Upper lobe of left lung (tissue), 6 donors: ENCODE measurements at regions not wholly inside any gene's neighbourhood (a gene's known extent, or its start where the extent isn't known, plus 50 kb on each side); places are given as distances from the start of the nearest gene placed in this dataset.
A peak's percentile ranks its signal among the peaks of the same experiment; 100 is the strongest.

Source experiments
- ATAC-seq, 2 donors: fragments of 200-7000 bp; cut with Tn5 transposase; one replicate each; pipeline ENCODE4 v1.9.1; 2022; ENCODE audit warnings: mild to moderate bottlenecking in 2 of 2, moderate library complexity in 2 of 2; ENCODE audit not compliant: low FRiP score in 2 of 2
- DNase-seq, 2 donors: peaks; one replicate each; pipeline ENCODE4 v3.0.0-alpha.2; 2019 to 2020
- H3K27ac ChIP-seq, 4 donors: fragments of 200-600 bp; sonication (generic); one replicate each; pipeline ENCODE4 v1.5.1; 2016 to 2019
- H3K27me3 ChIP-seq, 4 donors: fragments of 200-600 bp; sonication (generic); one replicate each; pipeline ENCODE4 v1.5.1; 2017 to 2019
- H3K36me3 ChIP-seq, 4 donors: fragments of 200-600 bp; sonication (generic); one replicate each; pipeline ENCODE4 v1.5.1; 2016 to 2019
- H3K4me1 ChIP-seq, 4 donors: fragments of 200-600 bp; sonication (generic); one replicate each; pipeline ENCODE4 v1.5.1; 2018 to 2019
- H3K4me3 ChIP-seq, 4 donors: fragments of 200-600 bp; sonication (generic); one replicate each; pipeline ENCODE4 v1.5.1; 2017 to 2019; ENCODE audit warnings: mild to moderate bottlenecking in 2 of 4, moderate library complexity in 1 of 4
- H3K9me3 ChIP-seq, 4 donors: fragments of 200-600 bp; sonication (generic); one replicate each; pipeline ENCODE4 v1.5.1; 2018 to 2019
- CTCF ChIP-seq, 6 experiments: fragments of 450-650 bp in 4 of 6; fragments of 200-600 bp in 2 of 6; sonication (generic) in 2 of 6; IDR thresholded peaks; one replicate each; pipeline ENCODE4 v1.5.1; 2016 to 2019; ENCODE audit warnings: antibody characterized with exemption in 6 of 6
- EP300 ChIP-seq, 4 donors: sonication (generic); formaldehyde crosslinking; IDR thresholded peaks; one replicate each; pipeline ENCODE4 v1.5.1; 2017; ENCODE audit warnings: antibody characterized with exemption in 4 of 4, control low read depth in 2 of 4
- POLR2A ChIP-seq, 4 donors: fragments of 450-650 bp; IDR thresholded peaks; one replicate each; pipeline ENCODE4 v1.5.1; 2016 to 2017; ENCODE audit warnings: antibody characterized with exemption in 4 of 4, mild to moderate bottlenecking in 2 of 4
- POLR2AphosphoS5 ChIP-seq, 2 donors: sonication (generic); formaldehyde crosslinking; IDR thresholded peaks; one replicate each; pipeline ENCODE4 v1.5.1; 2017; ENCODE audit warnings: antibody characterized with exemption in 2 of 2
- WGBS, 2 donors: methylation state at CpG; one replicate each; pipeline ENCODE4 v1.1.5; 2017 to 2018; 5-methylcytosine and 5-hydroxymethylcytosine counted together
- donor health status: DM: no; HTN: no; CAD: no; lungs with moderate emphysema.
- donor health status: DM: no; HTN: yes; CAD: no; lungs with severe emphysema.

GRCh38 chr10:3685384-3685783, 99.6 kb downstream of the KLF6 start:
- Histone ChIP-seq H3K4me3 (no peak overlapping the region), H3K36me3 (no peaks in the 10 kb centered on the region), H3K27ac (no peak overlapping the region), H3K9me3 (no peaks in the 10 kb centered on the region), H3K27me3 (no peaks in the 10 kb centered on the region), H3K4me1 (no peaks in the 10 kb centered on the region)
- ATAC-seq (no peak), DNase-seq (no peak)
- 70 to 74% methylated on average over 3 of the region's 3 CpGs for WGBS, 2 donors
- TF ChIP-seq CTCF (IDR thresholded peaks at IDR 0.05) (no peak), POLR2AphosphoS5 (IDR thresholded peaks at IDR 0.05) (no peak)

GRCh38 chr10:3684891-3685290, 100.1 kb downstream of the KLF6 start:
- TF ChIP-seq POLR2A (IDR thresholded peaks at IDR 0.05) = no peak
- no peak for TF ChIP-seq POLR2AphosphoS5 (IDR thresholded peaks at IDR 0.05)
- TF ChIP-seq EP300 (IDR thresholded peaks at IDR 0.05) = no peak
- no peak for TF ChIP-seq CTCF (IDR thresholded peaks at IDR 0.05)
- WGBS, 2 donors = 54 to 59% methylated on average over 2 of the region's 2 CpGs
- no peak overlapping the region for H3K27ac ChIP-seq
- ATAC-seq (no peak), DNase-seq (no peak)
- H3K27me3 ChIP-seq = no peaks in the 10 kb centered on the region
- no peaks in the 10 kb centered on the region for H3K36me3 ChIP-seq
- H3K9me3 ChIP-seq = no peaks in the 10 kb centered on the region
- no peak overlapping the region for H3K4me3 ChIP-seq
- no peaks in the 10 kb centered on the region for H3K4me1 ChIP-seq

- no peak for DNase-seq
These were observed 101.4 kb downstream of the KLF6 start for GRCh38 chr10:3683560-3683959.

GRCh38 chr10:3682745-3683144, 102.3 kb downstream of the KLF6 start:
- ATAC-seq = no peak
- TF ChIP-seq CTCF (IDR thresholded peaks at IDR 0.05) (no peak), POLR2AphosphoS5 (IDR thresholded peaks at IDR 0.05) (no peak), POLR2A (IDR thresholded peaks at IDR 0.05) (no peak), EP300 (IDR thresholded peaks at IDR 0.05) (no peak)
- 95% methylated on average over 6 of the region's 6 CpGs for WGBS, 2 donors

More at GRCh38 chr10:3683560-3683959, 101.4 kb downstream of the KLF6 start:
- no peak overlapping the region for H3K27ac ChIP-seq
- H3K4me3 ChIP-seq = no peak overlapping the region
- no peaks in the 10 kb centered on the region for H3K36me3 ChIP-seq
- no peaks in the 10 kb centered on the region for H3K4me1 ChIP-seq
- TF ChIP-seq POLR2A (IDR thresholded peaks at IDR 0.05) (no peak), POLR2AphosphoS5 (IDR thresholded peaks at IDR 0.05) (no peak), CTCF (IDR thresholded peaks at IDR 0.05) (no peak), EP300 (IDR thresholded peaks at IDR 0.05) (no peak)
- no peaks in the 10 kb centered on the region for H3K27me3 ChIP-seq
- ATAC-seq = no peak
- H3K9me3 ChIP-seq = no peaks in the 10 kb centered on the region
- 94 to 98% methylated on average over 4 of the region's 4 CpGs for WGBS, 2 donors

GRCh38 chr10:3681642-3682554, 103.1 kb downstream of the KLF6 start:
- no peak overlapping the region for H3K27ac ChIP-seq
- no peaks in the 10 kb centered on the region for H3K36me3 ChIP-seq
- H3K4me1 ChIP-seq = no peaks in the 10 kb centered on the region
- no peak overlapping the region for H3K4me3 ChIP-seq
- TF ChIP-seq CTCF (IDR thresholded peaks at IDR 0.05) = no peak
- ATAC-seq (no peak), DNase-seq (peak in 1 of 2 donors; percentile 27)
- H3K9me3 ChIP-seq = no peaks in the 10 kb centered on the region
- 85 to 89% methylated on average over 20 to 23 of the region's 23 CpGs for WGBS, 2 donors
- H3K27me3 ChIP-seq = no peaks in the 10 kb centered on the region

More at GRCh38 chr10:3682745-3683144, 102.3 kb downstream of the KLF6 start:
- no peaks in the 10 kb centered on the region for H3K4me1 ChIP-seq
- H3K27me3 ChIP-seq = no peaks in the 10 kb centered on the region
- no peak overlapping the region for H3K27ac ChIP-seq
- no peaks in the 10 kb centered on the region for H3K36me3 ChIP-seq
- no peaks in the 10 kb centered on the region for H3K9me3 ChIP-seq
- H3K4me3 ChIP-seq = no peak overlapping the region
- no peak for DNase-seq
